Amygdala (tissue), 56 donors: ENCODE measurements at regions not wholly inside any gene's neighbourhood (a gene's known extent, or its start where the extent isn't known, plus 50 kb on each side); places are given as distances from the start of the nearest gene placed in this dataset.
A peak's percentile ranks its signal among the peaks of the same experiment; 100 is the strongest.

ENCODE experiments used
- DNase-seq, 56 donors: peaks; one replicate each; lab custom pipeline; 2025; lab: John Stamatoyannopoulos, UW

DNA sequence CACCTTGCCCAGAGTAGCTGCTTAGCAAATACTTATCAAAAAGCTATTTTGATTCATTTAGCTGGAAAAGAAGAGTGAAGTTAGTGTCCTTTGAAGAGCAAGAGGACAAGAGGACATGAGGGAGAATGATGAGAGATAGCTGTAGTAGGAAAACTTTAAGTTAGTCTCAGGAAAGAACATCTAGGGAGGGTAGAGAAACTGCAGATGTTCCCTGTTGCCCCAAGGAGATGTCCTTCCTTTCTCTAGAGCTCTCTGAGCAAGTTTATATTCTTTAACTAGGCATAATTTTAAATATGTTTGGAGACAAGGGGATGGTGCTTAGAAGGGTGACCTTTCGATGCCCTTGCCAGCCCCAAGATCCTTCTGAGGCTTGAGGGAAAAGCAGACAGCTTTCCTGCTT is 529.1 kb upstream of the TBX3 start:
- no peak for DNase-seq

- no peak for DNase-seq
Observed at GRCh38 chr12:115212356-115212755, 528.4 kb upstream of the TBX3 start.

DNA sequence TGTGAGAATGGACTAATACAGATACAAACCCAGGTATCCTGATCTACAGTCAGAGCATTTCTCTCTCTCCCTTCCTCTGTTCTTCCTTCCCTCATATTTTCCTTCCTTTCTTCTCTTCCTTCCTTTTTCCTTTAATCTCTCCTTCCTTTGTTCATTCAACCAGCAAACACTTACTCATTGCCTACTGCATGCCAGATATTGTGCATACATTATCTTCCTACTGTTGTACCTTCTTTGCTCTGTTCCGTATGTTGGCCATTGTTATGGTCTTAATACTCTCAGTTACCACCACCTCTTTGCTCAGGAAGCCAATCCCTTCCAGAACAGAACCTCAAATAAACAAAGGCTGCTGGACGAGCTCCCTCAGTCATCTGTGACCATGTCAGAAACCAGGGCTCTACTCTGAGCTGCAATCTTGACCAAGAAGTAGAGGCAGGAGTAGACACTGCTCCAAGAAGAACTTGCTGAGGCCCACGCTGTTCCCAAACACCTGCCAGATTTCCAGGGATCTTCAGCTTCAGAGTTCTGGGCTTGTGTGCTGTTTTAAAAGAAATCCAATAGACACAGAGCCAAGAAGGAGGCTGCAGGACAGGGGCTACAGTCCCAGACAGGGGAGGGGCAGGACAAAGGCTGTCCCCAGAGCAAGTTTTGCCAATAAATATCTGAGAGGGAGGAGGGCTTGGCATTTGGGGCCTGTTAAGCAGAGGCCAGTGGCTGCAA is 526.7 kb upstream of the TBX3 start:
- DNase-seq, result peak in 11 of 56 donors; percentile 1 to 40 (median 15)

DNA sequence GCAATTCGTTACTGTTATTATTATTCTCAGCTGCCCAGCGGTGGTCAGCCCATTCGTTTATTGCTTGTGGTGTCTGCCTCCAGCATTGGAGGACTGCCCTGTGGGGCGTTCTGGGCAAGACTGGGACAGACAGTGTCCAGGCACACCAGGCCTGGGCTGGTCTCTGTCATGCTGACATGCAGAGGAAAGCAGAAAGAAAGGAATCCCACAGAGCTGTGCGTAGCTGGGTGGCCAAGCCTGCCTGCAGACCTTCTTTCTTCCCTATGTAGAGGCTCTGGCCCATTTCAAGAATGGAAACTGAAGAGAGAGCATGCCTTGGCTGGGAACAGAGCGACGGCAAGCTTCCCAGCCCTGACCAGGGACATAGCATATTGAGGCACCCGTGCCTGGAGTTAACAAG is 525.3 kb upstream of the TBX3 start:
- DNase-seq, result peak in 3 of 56 donors; percentile 1 to 4 (median 3)

- DNase-seq, result no peak
Observed at GRCh38 chr12:115208098-115208497, 524.1 kb upstream of the TBX3 start.

DNA sequence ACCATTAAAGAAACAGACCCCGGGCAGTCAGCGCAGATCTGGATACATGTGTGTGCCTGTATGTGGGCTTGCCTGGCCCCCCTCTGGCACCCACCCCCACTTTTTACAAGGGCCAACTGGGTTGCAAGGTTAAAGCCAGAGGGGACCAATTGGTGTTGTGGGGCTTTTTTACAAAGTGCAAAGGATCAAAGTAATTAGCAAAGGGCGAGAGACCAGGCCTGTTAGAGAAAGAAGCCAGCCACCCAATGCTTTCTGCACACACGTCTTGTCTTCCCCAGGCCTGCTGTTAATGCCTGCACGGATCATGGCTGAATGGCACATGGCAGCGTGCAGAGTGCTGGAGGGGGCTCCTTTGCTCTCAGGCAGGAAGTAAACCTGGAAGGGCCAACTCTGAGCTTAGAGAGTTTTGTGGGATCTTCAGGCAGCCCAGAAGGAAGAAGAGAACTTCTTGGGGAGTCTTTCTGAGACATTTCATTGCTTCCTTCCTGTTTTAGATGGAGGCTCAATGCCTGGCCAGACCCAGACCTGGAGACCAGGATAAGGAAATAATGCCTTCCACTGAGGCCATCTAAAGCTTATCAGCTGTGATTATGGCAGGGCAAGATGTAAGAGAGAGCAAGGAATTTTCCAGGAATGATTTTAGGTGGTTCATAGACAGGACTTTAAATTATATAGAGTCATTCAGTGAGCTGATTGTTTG is 523.4 kb upstream of the TBX3 start:
- DNase-seq, result no peak

DNA sequence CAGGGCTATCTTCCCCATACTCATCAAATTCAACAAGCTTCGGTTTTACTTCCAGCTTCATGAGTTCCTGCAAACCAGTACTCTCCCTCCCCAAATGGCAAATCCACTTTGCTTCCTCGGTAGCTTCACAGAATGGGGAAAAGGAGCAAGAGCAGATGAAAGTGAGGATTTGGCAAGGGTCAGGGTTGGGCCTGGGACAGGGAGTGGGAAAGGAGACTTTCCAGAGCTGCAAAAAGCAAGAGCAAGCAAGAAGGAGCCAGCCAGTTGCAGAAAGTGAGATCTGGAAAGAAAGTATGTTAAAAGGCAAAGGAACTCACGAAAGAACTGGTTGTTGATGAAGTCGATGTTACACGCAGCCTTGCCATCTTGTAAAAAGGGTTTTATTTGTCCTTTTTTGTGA is 522.8 kb upstream of the TBX3 start:
- no peak for DNase-seq

- no peak for DNase-seq
Observed at GRCh38 chr12:115205755-115206308, 521.9 kb upstream of the TBX3 start.

DNA sequence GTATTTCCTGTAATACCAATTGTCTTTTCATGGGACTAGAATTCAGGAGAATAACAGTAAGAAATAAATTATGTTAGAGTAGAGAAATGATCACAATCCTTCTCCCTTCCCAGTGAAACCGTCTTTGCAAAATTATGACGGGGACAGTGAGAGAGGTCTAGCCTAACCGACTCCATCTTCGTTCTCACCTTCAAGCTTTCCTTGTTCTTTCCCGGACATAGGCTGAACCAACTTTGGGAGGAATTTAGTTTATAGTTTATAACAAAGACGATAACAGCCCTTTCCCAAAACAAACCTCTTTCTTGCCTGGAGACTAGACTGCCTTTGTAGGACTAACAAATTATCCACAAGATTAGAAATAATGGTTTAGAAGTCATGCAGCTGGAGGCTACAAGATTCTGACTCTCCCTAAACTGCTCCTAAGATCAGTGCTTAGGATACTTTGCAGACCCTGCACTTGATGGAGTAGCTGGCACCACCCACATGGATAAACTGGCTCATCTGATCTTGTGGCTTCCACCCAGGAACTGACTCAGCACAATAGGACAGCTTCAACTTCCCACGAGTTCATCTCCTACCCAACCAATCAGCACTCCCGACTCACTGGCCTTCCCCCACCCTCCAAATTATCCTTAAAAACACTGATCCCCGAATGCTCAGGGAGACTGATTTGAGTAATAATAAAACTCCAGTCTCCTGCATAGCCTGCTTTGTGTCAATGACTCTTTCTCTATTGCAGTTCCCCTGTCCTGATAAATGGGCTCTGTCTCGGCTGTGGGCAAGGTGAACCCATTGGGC is 521.2 kb upstream of the TBX3 start:
- no peak for DNase-seq

DNA sequence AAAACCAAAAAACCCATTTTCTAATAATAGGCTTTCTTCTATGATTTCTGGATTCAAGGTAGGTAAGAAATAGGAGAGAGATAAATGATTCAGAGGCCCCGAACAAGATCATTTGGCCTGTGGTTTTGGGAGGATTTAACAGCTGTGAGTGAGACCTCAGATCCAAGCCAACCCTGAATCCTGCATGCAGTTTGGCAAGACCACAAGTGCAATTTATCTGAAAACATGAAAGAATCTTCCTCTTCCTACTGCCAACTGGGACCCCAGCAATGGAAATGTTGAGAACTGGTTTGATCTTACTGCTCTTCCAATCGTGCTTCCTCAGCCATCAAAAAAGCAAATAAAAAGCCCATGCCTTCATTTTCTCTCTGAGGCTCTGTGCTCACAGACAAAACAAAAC is 519.7 kb upstream of the TBX3 start:
- DNase-seq, result no peak

DNA sequence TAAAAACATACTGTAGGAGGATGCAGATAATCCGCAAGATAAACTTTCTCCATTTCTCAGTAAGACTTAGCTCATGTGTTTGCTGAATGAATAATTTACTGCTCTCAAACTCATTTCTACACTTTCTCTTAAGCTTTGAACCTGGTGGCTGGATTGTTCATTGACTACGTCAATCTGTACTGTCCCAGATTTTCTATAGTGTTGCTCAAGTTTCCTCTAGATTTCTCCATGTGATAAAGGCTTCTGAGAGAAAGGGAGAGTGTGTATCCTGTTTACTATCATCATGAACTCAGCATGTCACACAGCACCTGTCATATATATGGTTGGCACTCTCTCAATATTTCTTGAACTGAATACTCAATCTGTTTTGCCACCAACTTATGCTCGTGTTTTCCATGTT is 518.0 kb upstream of the TBX3 start:
- DNase-seq, result no peak

GRCh38 chr12:115199831-115200230 is 515.9 kb upstream of the TBX3 start:
- DNase-seq, result no peak

DNA sequence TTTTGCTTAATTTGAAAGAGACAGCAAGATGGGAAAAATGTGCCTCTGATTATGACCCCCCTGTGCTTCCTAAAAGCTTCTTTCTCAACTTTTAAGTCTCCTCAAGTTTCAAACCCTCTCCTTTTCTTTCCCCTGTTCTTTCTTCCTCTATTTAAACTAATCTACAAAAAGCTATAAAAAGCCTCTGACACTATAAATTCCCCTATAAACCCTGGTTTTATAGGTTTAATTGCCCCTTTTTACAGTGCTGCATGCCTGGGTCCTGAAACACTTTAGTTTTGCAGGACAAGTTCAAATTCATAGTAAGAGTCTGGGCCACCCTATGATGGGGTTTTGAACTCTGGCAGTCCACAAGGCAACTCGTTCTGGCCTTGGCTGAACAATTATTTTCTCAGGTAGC is 510.9 kb upstream of the TBX3 start:
- DNase-seq, result no peak

DNA sequence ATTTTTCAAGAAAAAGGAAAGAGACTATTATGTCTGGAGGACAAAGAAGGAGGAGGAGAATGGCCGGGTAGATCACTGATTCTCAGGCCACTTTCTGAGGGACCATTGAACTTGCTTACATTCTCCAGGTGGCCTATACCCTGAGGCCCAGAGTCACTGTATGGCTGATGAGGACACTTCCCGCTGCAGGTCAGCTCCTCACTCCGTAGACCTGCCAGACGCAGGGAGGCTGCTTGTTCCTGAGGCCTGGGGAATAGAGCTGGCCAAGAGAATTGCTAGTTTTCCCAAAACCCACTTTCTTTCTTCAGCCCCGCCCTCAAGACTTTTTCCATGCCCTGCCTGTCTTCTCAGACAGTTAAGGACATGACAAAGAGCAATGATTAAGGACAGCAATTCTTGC is 510.5 kb upstream of the TBX3 start:
- DNase-seq, result no peak

DNA sequence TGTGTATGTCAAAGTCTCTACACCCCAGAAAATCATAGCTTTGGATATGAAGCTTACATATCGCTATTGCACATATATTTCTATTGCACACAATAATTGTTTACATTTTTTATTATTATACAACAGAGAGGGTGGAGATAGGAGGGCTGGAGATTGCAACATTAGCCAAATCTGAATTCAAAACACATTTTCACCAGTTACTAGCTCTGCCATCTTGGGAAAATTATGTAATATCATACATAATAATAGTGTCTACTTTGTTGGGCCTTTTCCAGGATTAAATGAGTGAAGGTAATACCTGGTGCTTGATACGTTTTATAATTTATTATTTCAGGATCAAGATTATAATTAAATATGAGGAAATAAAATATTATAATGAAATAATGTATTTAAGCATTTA is 507.4 kb upstream of the TBX3 start:
- DNase-seq, result no peak

DNA sequence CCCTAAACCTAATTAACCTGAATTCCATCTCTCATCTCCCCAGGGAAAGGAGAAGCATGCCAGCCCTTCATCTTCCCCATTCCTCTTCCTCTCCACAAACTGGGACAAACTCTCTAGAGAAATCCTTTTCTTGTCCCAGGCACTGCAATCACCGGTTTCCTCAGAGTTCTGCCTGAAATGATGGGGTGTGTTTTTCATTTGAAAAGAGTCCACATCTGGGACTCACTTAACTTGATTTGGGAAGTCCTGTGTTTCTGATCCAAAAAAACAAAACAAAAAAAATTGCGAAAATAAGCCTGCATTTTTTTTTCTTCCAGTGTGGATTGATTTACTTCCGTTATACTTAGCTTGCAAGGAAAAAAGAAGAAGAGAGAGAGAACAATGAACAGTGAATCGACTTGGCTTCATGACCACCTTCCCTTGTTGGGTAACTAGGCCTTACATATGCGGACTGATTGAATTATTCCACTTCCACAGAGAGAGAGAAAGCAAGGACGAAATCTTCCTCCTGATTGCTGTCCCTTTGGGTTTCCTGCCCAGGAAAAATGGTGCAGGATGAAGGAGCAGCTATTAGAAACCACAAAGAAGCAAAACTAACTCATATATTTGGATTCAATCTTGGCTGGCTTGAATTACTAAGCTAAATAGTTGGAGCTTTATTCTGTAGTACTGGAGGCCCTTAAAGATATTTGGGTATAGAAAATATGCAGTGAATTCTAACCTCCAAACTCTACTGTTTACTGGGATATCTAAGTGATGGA is 506.2 kb upstream of the TBX3 start:
- DNase-seq, result no peak

DNA sequence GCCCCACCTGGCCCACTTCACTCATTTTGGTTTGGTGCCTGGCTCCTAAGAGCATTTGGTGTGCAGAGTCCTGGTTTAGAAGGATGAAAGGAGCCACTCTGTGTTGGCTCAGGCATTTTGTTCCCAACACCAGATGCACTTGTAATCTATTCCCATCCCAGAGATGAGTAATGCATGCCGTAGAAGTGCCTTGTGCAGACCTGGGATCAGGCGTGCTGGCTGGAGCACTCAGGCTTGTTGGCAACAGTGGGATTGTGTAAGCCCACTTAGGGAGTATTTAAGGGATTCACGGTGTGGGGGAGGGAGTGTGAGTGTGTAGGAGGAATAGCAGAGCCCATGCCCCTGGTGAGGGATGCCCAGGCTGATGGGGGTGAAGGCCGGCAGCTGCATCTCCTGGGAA is 501.5 kb upstream of the TBX3 start:
- no peak for DNase-seq

DNA sequence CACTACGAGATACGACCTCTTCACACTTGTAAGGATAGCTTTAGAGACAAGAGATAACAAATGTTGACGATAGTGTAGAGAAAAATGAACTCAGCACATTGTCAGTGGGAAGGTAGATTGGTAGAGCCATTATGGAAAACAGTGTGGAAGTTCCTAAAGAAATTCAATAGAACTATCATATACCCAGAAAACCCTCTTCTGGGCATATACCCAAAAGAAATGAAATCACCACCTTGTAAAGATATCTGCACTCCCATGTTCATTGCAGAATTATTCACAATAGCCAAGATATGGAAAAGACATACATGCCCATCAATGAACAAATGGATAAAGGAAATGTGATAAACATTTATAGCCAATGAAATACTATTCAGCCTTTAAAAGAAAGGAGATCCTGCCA is 499.8 kb upstream of the TBX3 start:
- no peak for DNase-seq

- no peak for DNase-seq
Observed at GRCh38 chr12:115177899-115178298, 493.9 kb upstream of the TBX3 start.

DNA sequence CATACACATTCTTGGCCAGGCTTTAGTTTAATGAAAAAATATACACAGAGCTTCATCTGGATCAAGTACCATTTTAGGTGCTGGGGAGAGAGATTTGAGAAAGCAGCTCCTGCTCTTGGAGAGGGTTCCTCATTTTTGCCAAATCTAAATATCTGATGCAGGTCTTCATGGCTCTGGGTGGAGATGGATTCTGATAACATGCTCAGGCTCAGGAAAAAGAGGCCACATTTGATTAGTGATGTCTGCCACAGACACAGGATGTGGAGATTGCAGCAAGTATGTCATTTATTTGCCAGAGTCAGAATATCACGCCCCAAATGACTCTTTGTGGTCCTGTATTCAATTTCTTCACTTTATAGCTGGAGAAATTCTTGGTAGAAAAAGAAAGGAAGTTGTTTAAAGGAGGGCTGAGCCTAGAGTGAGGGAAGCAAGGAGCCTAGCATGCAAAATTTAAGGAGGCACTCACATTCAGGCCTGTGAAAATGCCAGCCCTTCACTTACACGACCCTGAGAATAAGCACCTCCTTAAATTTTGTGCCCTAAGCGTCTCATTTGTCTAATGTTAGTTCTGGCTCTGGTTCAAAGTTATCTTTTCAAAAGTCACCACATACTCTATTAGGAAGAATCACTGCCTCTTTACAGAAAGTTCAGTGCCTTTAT is 492.9 kb upstream of the TBX3 start:
- no peak for DNase-seq
